ENCODE measurements at regions not wholly inside any gene's neighbourhood (a gene's known extent, or its start where the extent isn't known, plus 50 kb on each side); places are given as distances from the start of the nearest gene placed in this dataset.
A peak's percentile ranks its signal among the peaks of the same experiment; 100 is the strongest.

- Mint-ChIP-seq H3K4me3 (peak overlapping the region; percentile 42 to 73), H3K4me1 (peaks cover 7% of the 10 kb centered on the region), H3K36me3 (no peaks in the 10 kb centered on the region), H3K27me3 (ENCODE audit: low read depth in 3 of 3) (peaks cover 3 to 6% (median 6%) of the 10 kb centered on the region in 3 donors), H3K27ac (no peak overlapping the region), H3K9me3 (no peaks in the 10 kb centered on the region)
- Histone ChIP-seq H4K20me1 (ENCODE audit: insufficient read depth, low read length) (no peaks in the 10 kb centered on the region), H3K27me3 (ENCODE audit: control insufficient read depth in 2 of 2, insufficient read depth in 2 of 2, low read length in 2 of 2) (no peaks in the 10 kb centered on the region), H3K9me3 (replicated peaks in 1 of 2; ENCODE audit: control insufficient read depth in 1 of 2, insufficient read depth in 1 of 2, low read length in 2 of 2) (no peaks in the 10 kb centered on the region), H3K36me3 (replicated peaks in 1 of 2; ENCODE audit: control insufficient read depth in 1 of 2, insufficient read depth in 2 of 2, low read length in 2 of 2) (no peaks in the 10 kb centered on the region), H2AFZ (ENCODE audit: insufficient read depth, low read depth, low read length, poor library complexity, severe bottlenecking) (peak overlapping the region; percentile 65), H3K4me1 (ENCODE audit: control insufficient read depth in 1 of 2, insufficient read depth in 2 of 2, low read length in 2 of 2) (no peaks in the 10 kb centered on the region), H3K4me2 (replicated peaks; ENCODE audit: extremely low read depth, low read length, poor library complexity, severe bottlenecking) (peak overlapping the region; percentile 42), H3K79me2 (ENCODE audit: insufficient read depth, low read length) (no peaks in the 10 kb centered on the region), H3K27ac (ENCODE audit: low read depth in 1 of 2, low read length in 2 of 2) (no peak overlapping the region), H3K9ac (ENCODE audit: insufficient read depth, low read length, poor library complexity, severe bottlenecking) (no peak overlapping the region), H3K4me3 (replicated peaks in 1 of 3; ENCODE audit: low read depth in 2 of 3, low read length in 3 of 3) (no peak overlapping the region)
- intact Hi-C loops (cut with micrococcal nuclease), result loop anchor here in 1 of 2 donors (5.0 kb wide), 1 partner anchor 93 kb away; the partner anchor contains the start of gene PDK4
- 0% methylated on average over 1 of the region's 3 CpGs for WGBS (ENCODE audit: insufficient coverage)
- DNase-seq, result peak in 2 of 3 donors; percentile 30 to 36
- peak; percentile 93 for TF ChIP-seq CTCF (IDR thresholded peaks at IDR 0.05)
These were observed 81.9 kb upstream of the DYNC1I1 start for GRCh38 chr7:95690367-95690947.

- Histone ChIP-seq H3K4me1 (ENCODE audit: control insufficient read depth in 1 of 2, insufficient read depth in 2 of 2, low read length in 2 of 2) (peaks cover 0 to 3% of the 10 kb centered on the region in 2 donors), H3K79me2 (ENCODE audit: insufficient read depth, low read length) (no peaks in the 10 kb centered on the region)
- intact Hi-C loops (cut with micrococcal nuclease), result loop anchor here (5.0 kb wide), 2 partner anchors 162 to 177 kb away; no protein-coding TSS in a partner anchor
These were observed 83.3 kb upstream of the DYNC1I1 start for GRCh38 chr7:95688931-95689495.

More at GRCh38 chr7:95688931-95689495, 83.3 kb upstream of the DYNC1I1 start:
- Histone ChIP-seq H4K20me1 (ENCODE audit: insufficient read depth, low read length) (no peaks in the 10 kb centered on the region), H2AFZ (ENCODE audit: insufficient read depth, low read depth, low read length, poor library complexity, severe bottlenecking) (peak overlapping the region; percentile 38), H3K9ac (ENCODE audit: insufficient read depth, low read length, poor library complexity, severe bottlenecking) (no peak overlapping the region), H3K27ac (ENCODE audit: low read depth in 1 of 2, low read length in 2 of 2) (no peak overlapping the region), H3K4me3 (replicated peaks in 1 of 3; ENCODE audit: low read depth in 2 of 3, low read length in 3 of 3) (no peak overlapping the region), H3K36me3 (replicated peaks in 1 of 2; ENCODE audit: control insufficient read depth in 1 of 2, insufficient read depth in 2 of 2, low read length in 2 of 2) (no peaks in the 10 kb centered on the region), H3K9me3 (replicated peaks in 1 of 2; ENCODE audit: control insufficient read depth in 1 of 2, insufficient read depth in 1 of 2, low read length in 2 of 2) (no peaks in the 10 kb centered on the region), H3K4me2 (replicated peaks; ENCODE audit: extremely low read depth, low read length, poor library complexity, severe bottlenecking) (no peak overlapping the region), H3K27me3 (ENCODE audit: control insufficient read depth in 2 of 2, insufficient read depth in 2 of 2, low read length in 2 of 2) (no peaks in the 10 kb centered on the region)
- 96% methylated on average over 5 of the region's 7 CpGs for WGBS (ENCODE audit: insufficient coverage)
- H3K36me3 Mint-ChIP-seq, result no peaks in the 10 kb centered on the region
- H3K27me3 Mint-ChIP-seq (ENCODE audit: low read depth in 3 of 3), result peaks cover 0 to 6% (median 3%) of the 10 kb centered on the region in 3 donors
- H3K4me3 Mint-ChIP-seq, result no peak overlapping the region
- H3K27ac Mint-ChIP-seq, result peak overlapping the region in 1 of 7 donors; percentile 39
- H3K9me3 Mint-ChIP-seq, result no peaks in the 10 kb centered on the region
- no peak for DNase-seq
- TF ChIP-seq CTCF (IDR thresholded peaks at IDR 0.05), result no peak
- peaks cover 13% of the 10 kb centered on the region for H3K4me1 Mint-ChIP-seq

Measured in CD14-positive monocyte (primary cell).